ENCODE measurements at regions not wholly inside any gene's neighbourhood (a gene's known extent, or its start where the extent isn't known, plus 50 kb on each side); places are given as distances from the start of the nearest gene placed in this dataset.

GRCh38 chr13:74227476-74228158, 93.4 kb upstream of the KLF12 start (continued):
- TF ChIP-seq ZNF652 (CRISPR knock-in tag; IDR thresholded peaks at IDR 0.05; ENCODE audit: borderline replicate concordance, low read depth) (peak; percentile 82), MIXL1 (CRISPR knock-in tag; IDR thresholded peaks at IDR 0.05) (peak; percentile 24; the same call in 1 of the 2 replicates), PAXIP1 (CRISPR knock-in tag; conservative IDR thresholded peaks at IDR 0.05) (peak; percentile 96), ZNF343 (CRISPR knock-in tag; IDR thresholded peaks at IDR 0.05) (no peak), ZNF572 (CRISPR knock-in tag; IDR thresholded peaks at IDR 0.05) (no peak), CC2D1A (CRISPR knock-in tag; IDR thresholded peaks at IDR 0.05) (no peak), POLR2AphosphoS5 (IDR thresholded peaks at IDR 0.05; ENCODE audit: low read depth, low read length) (peak; percentile 42; the same call in 1 of the 2 replicates), HINFP (CRISPR knock-in tag; IDR thresholded peaks at IDR 0.05; ENCODE audit: low read depth) (no peak), NRL (CRISPR knock-in tag; IDR thresholded peaks at IDR 0.05; ENCODE audit: borderline replicate concordance) (no peak), AHDC1 (CRISPR knock-in tag; IDR thresholded peaks at IDR 0.05; ENCODE audit: borderline replicate concordance) (peak; percentile 56; the same call in 1 of the 2 replicates)
